Spleen (tissue), 7 donors: ENCODE measurements at regions not wholly inside any gene's neighbourhood (a gene's known extent, or its start where the extent isn't known, plus 50 kb on each side); places are given as distances from the start of the nearest gene placed in this dataset.

Source experiments
- POLR2AphosphoS5 ChIP-seq, 3 donors: sonication (generic); formaldehyde crosslinking; IDR thresholded peaks; one replicate each; pipeline ENCODE4 v1.5.1; 2017; ENCODE audit warnings: antibody characterized with exemption in 3 of 3
- TF ChIP-seq, protein P1 (sequence below), 11 experiments: fragments of 200-600 bp in 7 of 11; fragments of 450-650 bp in 4 of 11; sonication (generic) in 4 of 11; IDR thresholded peaks in 8 of 11; conservative IDR thresholded peaks in 3 of 11; 1 replicate in 7 of 11; 2 replicates in 4 of 11; pipeline versions ENCODE4 v1.4.0 to v1.8.0; 2016 to 2021; ENCODE audit warnings: antibody characterized with exemption in 11 of 11, inconsistent platforms in 4 of 11, mild to moderate bottlenecking in 1 of 11
- donor health status: DM: no; HTN: no; CAD: no; lungs with moderate emphysema.
- donor health status: DM: no; HTN: no; CAD: no.
- donor health status: DM: no; HTN: no; CAD: no.

DNA sequence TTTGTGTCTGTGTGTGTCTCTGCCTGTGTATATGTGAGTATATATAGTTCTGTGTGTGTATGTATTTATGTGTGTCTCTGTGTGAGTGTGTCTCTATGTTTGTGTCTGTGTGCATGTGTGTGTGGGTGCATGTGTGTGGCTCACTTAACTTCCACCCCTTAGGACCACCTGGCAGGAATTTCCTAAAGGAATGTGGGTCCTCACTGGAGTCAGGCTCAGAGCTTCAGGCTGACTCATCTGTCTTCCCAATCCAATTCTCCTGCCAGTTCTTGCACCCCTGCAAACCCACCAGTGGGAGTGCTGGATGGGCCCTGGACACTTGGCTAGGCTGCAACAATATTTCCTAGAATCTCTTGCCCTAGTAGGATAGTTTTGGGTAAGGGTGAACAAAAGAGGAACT is 70.2 kb upstream of the GRB10 start:
- no peak for TF ChIP-seq POLR2AphosphoS5 (IDR thresholded peaks at IDR 0.05)
- TF ChIP-seq, protein P1, sequence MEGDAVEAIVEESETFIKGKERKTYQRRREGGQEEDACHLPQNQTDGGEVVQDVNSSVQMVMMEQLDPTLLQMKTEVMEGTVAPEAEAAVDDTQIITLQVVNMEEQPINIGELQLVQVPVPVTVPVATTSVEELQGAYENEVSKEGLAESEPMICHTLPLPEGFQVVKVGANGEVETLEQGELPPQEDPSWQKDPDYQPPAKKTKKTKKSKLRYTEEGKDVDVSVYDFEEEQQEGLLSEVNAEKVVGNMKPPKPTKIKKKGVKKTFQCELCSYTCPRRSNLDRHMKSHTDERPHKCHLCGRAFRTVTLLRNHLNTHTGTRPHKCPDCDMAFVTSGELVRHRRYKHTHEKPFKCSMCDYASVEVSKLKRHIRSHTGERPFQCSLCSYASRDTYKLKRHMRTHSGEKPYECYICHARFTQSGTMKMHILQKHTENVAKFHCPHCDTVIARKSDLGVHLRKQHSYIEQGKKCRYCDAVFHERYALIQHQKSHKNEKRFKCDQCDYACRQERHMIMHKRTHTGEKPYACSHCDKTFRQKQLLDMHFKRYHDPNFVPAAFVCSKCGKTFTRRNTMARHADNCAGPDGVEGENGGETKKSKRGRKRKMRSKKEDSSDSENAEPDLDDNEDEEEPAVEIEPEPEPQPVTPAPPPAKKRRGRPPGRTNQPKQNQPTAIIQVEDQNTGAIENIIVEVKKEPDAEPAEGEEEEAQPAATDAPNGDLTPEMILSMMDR (IDR thresholded peaks at IDR 0.05 in 8 of 11, conservative IDR thresholded peaks at IDR 0.05 in 3 of 11) = no peak
